ENCODE measurements at regions not wholly inside any gene's neighbourhood (a gene's known extent, or its start where the extent isn't known, plus 50 kb on each side); places are given as distances from the start of the nearest gene placed in this dataset.

- Histone ChIP-seq H3K4me1 (ENCODE audit: control insufficient read depth in 2 of 2, insufficient read depth in 2 of 2, low read length in 2 of 2) (no peaks in the 10 kb centered on the region), H3K27ac (ENCODE audit: low read depth, low read length) (no peak overlapping the region), H3K9me3 (ENCODE audit: control insufficient read depth in 2 of 3, low read length in 3 of 3) (peaks cover 0 to under 1% (median 0%) of the 10 kb centered on the region in 3 experiments), H3K4me3 (ENCODE audit: low read length) (no peak overlapping the region), H3K27me3 (ENCODE audit: control insufficient read depth in 2 of 2, insufficient read depth in 2 of 2, low read length in 2 of 2) (no peaks in the 10 kb centered on the region), H3K36me3 (ENCODE audit: control insufficient read depth in 2 of 3, insufficient read depth in 3 of 3, low read length in 3 of 3) (no peaks in the 10 kb centered on the region)
- ATAC-seq (no peak), DNase-seq (no peak)
- peaks cover 0 to 5% (median 3%) of the 10 kb centered on the region in 11 donors for H3K9me3 Mint-ChIP-seq
- no peak overlapping the region for H3K27ac Mint-ChIP-seq
- H3K36me3 Mint-ChIP-seq, result peaks cover 0 to 3% (median 0%) of the 10 kb centered on the region in 5 donors
- no peaks in the 10 kb centered on the region for H3K4me1 Mint-ChIP-seq
- ChIA-PET POLR2A (interaction anchor here (0.7 kb wide), 1 partner anchor 12 kb away, joined by 3 read pairs; no protein-coding TSS in a partner anchor), CTCF (no interaction called here)
- intact Hi-C loops (cut with micrococcal nuclease), result no loop called here
- H3K27me3 Mint-ChIP-seq, result peaks cover 0 to 8% (median 5%) of the 10 kb centered on the region in 5 donors
- H3K4me3 Mint-ChIP-seq, result no peak overlapping the region
Observed at GRCh38 chr14:38430522-38430921, 174.6 kb upstream of the CLEC14A start.

- intact Hi-C loops (cut with micrococcal nuclease), result no loop called here
- Histone ChIP-seq H3K4me3 (ENCODE audit: low read length) (no peak overlapping the region), H3K27me3 (ENCODE audit: control insufficient read depth in 2 of 2, insufficient read depth in 2 of 2, low read length in 2 of 2) (no peaks in the 10 kb centered on the region), H3K9me3 (ENCODE audit: control insufficient read depth in 2 of 3, low read length in 3 of 3) (peaks cover 0 to 12% (median 0%) of the 10 kb centered on the region in 3 experiments), H3K4me1 (ENCODE audit: control insufficient read depth in 2 of 2, insufficient read depth in 2 of 2, low read length in 2 of 2) (no peaks in the 10 kb centered on the region), H3K36me3 (ENCODE audit: control insufficient read depth in 2 of 3, insufficient read depth in 3 of 3, low read length in 3 of 3) (no peaks in the 10 kb centered on the region), H3K27ac (ENCODE audit: low read depth, low read length) (no peak overlapping the region)
- ChIA-PET POLR2A (no interaction called here), CTCF (no interaction called here)
- no peak for DNase-seq
- H3K27ac Mint-ChIP-seq, result no peak overlapping the region
- no peak overlapping the region for H3K4me3 Mint-ChIP-seq
- peaks cover 0 to 7% (median 4%) of the 10 kb centered on the region in 5 donors for H3K27me3 Mint-ChIP-seq
- peaks cover 0 to 13% (median 0%) of the 10 kb centered on the region in 5 donors for H3K36me3 Mint-ChIP-seq
- ATAC-seq, result no peak
- no peaks in the 10 kb centered on the region for H3K4me1 Mint-ChIP-seq
- peaks cover 7 to 33% (median 14%) of the 10 kb centered on the region in 11 donors for H3K9me3 Mint-ChIP-seq
Observed at GRCh38 chr14:38425324-38425976, 169.6 kb upstream of the CLEC14A start.

DNA sequence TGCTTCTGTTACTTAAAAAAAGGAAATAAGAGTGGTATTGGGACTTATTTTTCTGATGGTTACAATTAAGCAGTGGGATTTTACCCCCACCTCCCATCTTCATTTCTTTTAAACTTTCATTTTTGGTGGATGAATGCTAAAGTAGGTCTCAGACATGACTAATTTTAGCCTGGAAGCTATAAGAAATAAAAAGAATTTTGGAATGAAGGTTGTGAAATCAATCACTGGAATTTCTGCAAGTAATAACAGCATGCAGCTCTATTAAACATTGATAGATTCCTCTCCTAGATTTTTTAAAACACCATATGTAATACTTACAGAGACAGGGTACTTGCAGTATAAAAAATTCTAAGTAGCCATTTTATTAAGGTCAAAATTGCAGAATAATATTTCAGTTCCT, 164.2 kb upstream of the CLEC14A start:
- intact Hi-C loops (cut with micrococcal nuclease), result no loop called here
- ChIA-PET POLR2A (no interaction called here), CTCF (no interaction called here)
- Mint-ChIP-seq H3K36me3 (peaks cover 0 to 9% (median 0%) of the 10 kb centered on the region in 5 donors), H3K4me3 (no peak overlapping the region), H3K4me1 (no peaks in the 10 kb centered on the region), H3K27me3 (peaks cover 0 to 4% (median 0%) of the 10 kb centered on the region in 5 donors), H3K9me3 (peaks cover 3 to 34% (median 11%) of the 10 kb centered on the region in 11 donors), H3K27ac (no peak overlapping the region)
- Histone ChIP-seq H3K36me3 (ENCODE audit: control insufficient read depth in 2 of 3, insufficient read depth in 3 of 3, low read length in 3 of 3) (no peaks in the 10 kb centered on the region), H3K4me3 (ENCODE audit: low read length) (no peak overlapping the region), H3K9me3 (ENCODE audit: control insufficient read depth in 2 of 3, low read length in 3 of 3) (peaks cover 0 to 7% (median 0%) of the 10 kb centered on the region in 3 experiments), H3K27me3 (ENCODE audit: control insufficient read depth in 2 of 2, insufficient read depth in 2 of 2, low read length in 2 of 2) (no peaks in the 10 kb centered on the region), H3K27ac (ENCODE audit: low read depth, low read length) (no peak overlapping the region), H3K4me1 (ENCODE audit: control insufficient read depth in 2 of 2, insufficient read depth in 2 of 2, low read length in 2 of 2) (no peaks in the 10 kb centered on the region)
- DNase-seq (no peak), ATAC-seq (no peak)

DNA sequence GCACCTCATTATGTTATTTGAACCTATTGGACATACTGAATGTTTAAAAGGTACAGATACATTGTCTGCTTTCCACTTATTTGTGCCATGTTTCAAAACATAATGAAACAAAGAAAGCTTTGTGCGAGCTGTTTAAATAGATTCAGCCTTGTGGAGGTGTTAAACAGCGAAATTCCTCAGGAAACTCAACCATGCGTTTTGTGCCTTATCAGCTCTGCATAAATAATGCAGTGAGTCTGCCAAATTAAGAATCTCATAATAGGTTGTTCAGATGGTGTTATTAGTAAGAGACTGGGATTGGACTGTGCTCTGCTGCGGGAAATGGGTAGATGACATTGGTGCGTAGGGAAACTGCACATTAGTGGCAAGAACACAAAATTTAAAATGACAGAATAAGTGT, 163.7 kb upstream of the CLEC14A start:
- ChIA-PET POLR2A (no interaction called here), CTCF (no interaction called here)
- intact Hi-C loops (cut with micrococcal nuclease), result no loop called here
- ATAC-seq (no peak), DNase-seq (no peak)
- no peak overlapping the region for H3K27ac ChIP-seq (ENCODE audit: low read depth, low read length)
- H3K4me1 ChIP-seq (ENCODE audit: control insufficient read depth in 2 of 2, insufficient read depth in 2 of 2, low read length in 2 of 2), result no peaks in the 10 kb centered on the region
- peaks cover 0 to 7% (median 0%) of the 10 kb centered on the region in 5 donors for H3K36me3 Mint-ChIP-seq
- no peaks in the 10 kb centered on the region for H3K36me3 ChIP-seq (ENCODE audit: control insufficient read depth in 2 of 3, insufficient read depth in 3 of 3, low read length in 3 of 3)
- H3K9me3 ChIP-seq (ENCODE audit: control insufficient read depth in 2 of 3, low read length in 3 of 3), result peaks cover 0 to 5% (median 0%) of the 10 kb centered on the region in 3 experiments
- no peaks in the 10 kb centered on the region for H3K27me3 ChIP-seq (ENCODE audit: control insufficient read depth in 2 of 2, insufficient read depth in 2 of 2, low read length in 2 of 2)
- peaks cover 2 to 34% (median 9%) of the 10 kb centered on the region in 11 donors for H3K9me3 Mint-ChIP-seq
- H3K27ac Mint-ChIP-seq, result no peak overlapping the region
- no peak overlapping the region for H3K4me3 ChIP-seq (ENCODE audit: low read length)
- H3K4me1 Mint-ChIP-seq, result no peaks in the 10 kb centered on the region
- H3K27me3 Mint-ChIP-seq, result peaks cover 0 to 4% (median 0%) of the 10 kb centered on the region in 5 donors
- no peak overlapping the region for H3K4me3 Mint-ChIP-seq

- intact Hi-C loops (cut with micrococcal nuclease), result no loop called here
- no peaks in the 10 kb centered on the region for H3K36me3 Mint-ChIP-seq
- H3K9me3 ChIP-seq (ENCODE audit: control insufficient read depth in 2 of 3, low read length in 3 of 3), result no peaks in the 10 kb centered on the region
- ChIA-PET POLR2A (no interaction called here), CTCF (no interaction called here)
- no peak for DNase-seq
- H3K27me3 ChIP-seq (ENCODE audit: control insufficient read depth in 2 of 2, insufficient read depth in 2 of 2, low read length in 2 of 2), result peaks cover 0 to 3% of the 10 kb centered on the region in 2 donors
- no peak overlapping the region for H3K4me3 Mint-ChIP-seq
- no peak overlapping the region for H3K4me3 ChIP-seq (ENCODE audit: low read length)
- no peak overlapping the region for H3K27ac ChIP-seq (ENCODE audit: low read depth, low read length)
- H3K27ac Mint-ChIP-seq, result no peak overlapping the region
- no peaks in the 10 kb centered on the region for H3K4me1 Mint-ChIP-seq
- H3K27me3 Mint-ChIP-seq, result peaks cover 0 to 6% (median 0%) of the 10 kb centered on the region in 5 donors
- no peaks in the 10 kb centered on the region for H3K36me3 ChIP-seq (ENCODE audit: control insufficient read depth in 2 of 3, insufficient read depth in 3 of 3, low read length in 3 of 3)
- no peaks in the 10 kb centered on the region for H3K4me1 ChIP-seq (ENCODE audit: control insufficient read depth in 2 of 2, insufficient read depth in 2 of 2, low read length in 2 of 2)
- ATAC-seq, result no peak
- peaks cover 0 to 18% (median 0%) of the 10 kb centered on the region in 11 donors for H3K9me3 Mint-ChIP-seq
Observed at GRCh38 chr14:38412654-38413053, 156.8 kb upstream of the CLEC14A start.

GRCh38 chr14:38410442-38410841, 154.5 kb upstream of the CLEC14A start:
- H3K9me3 ChIP-seq (ENCODE audit: control insufficient read depth in 2 of 3, low read length in 3 of 3), result no peaks in the 10 kb centered on the region
- peaks cover 0 to 3% of the 10 kb centered on the region in 2 donors for H3K27me3 ChIP-seq (ENCODE audit: control insufficient read depth in 2 of 2, insufficient read depth in 2 of 2, low read length in 2 of 2)
- no peaks in the 10 kb centered on the region for H3K36me3 Mint-ChIP-seq
- intact Hi-C loops (cut with micrococcal nuclease), result no loop called here
- H3K4me1 ChIP-seq (ENCODE audit: control insufficient read depth in 2 of 2, insufficient read depth in 2 of 2, low read length in 2 of 2), result no peaks in the 10 kb centered on the region
- no peaks in the 10 kb centered on the region for H3K4me1 Mint-ChIP-seq
- no peak overlapping the region for H3K27ac Mint-ChIP-seq
- H3K9me3 Mint-ChIP-seq, result peaks cover 0 to 11% (median 0%) of the 10 kb centered on the region in 11 donors
- no peak overlapping the region for H3K4me3 Mint-ChIP-seq
- no peaks in the 10 kb centered on the region for H3K36me3 ChIP-seq (ENCODE audit: control insufficient read depth in 2 of 3, insufficient read depth in 3 of 3, low read length in 3 of 3)
- ChIA-PET CTCF (no interaction called here), POLR2A (no interaction called here)
- no peak for DNase-seq
- no peak overlapping the region for H3K27ac ChIP-seq (ENCODE audit: low read depth, low read length)
- peaks cover 0 to 10% (median 0%) of the 10 kb centered on the region in 5 donors for H3K27me3 Mint-ChIP-seq
- H3K4me3 ChIP-seq (ENCODE audit: low read length), result no peak overlapping the region
- ATAC-seq, result no peak

- Histone ChIP-seq H3K27me3 (ENCODE audit: control insufficient read depth in 2 of 2, insufficient read depth in 2 of 2, low read length in 2 of 2) (peaks cover 0 to 3% of the 10 kb centered on the region in 2 donors), H3K36me3 (ENCODE audit: control insufficient read depth in 2 of 3, insufficient read depth in 3 of 3, low read length in 3 of 3) (no peaks in the 10 kb centered on the region), H3K27ac (ENCODE audit: low read depth, low read length) (no peak overlapping the region), H3K4me3 (ENCODE audit: low read length) (no peak overlapping the region), H3K9me3 (ENCODE audit: control insufficient read depth in 2 of 3, low read length in 3 of 3) (no peaks in the 10 kb centered on the region), H3K4me1 (ENCODE audit: control insufficient read depth in 2 of 2, insufficient read depth in 2 of 2, low read length in 2 of 2) (no peaks in the 10 kb centered on the region)
- Mint-ChIP-seq H3K9me3 (peaks cover 0 to 3% (median 0%) of the 10 kb centered on the region in 11 donors), H3K36me3 (no peaks in the 10 kb centered on the region), H3K4me1 (no peaks in the 10 kb centered on the region), H3K27me3 (peaks cover 0 to 20% (median 4%) of the 10 kb centered on the region in 5 donors), H3K4me3 (no peak overlapping the region), H3K27ac (no peak overlapping the region)
- ChIA-PET POLR2A (no interaction called here), CTCF (no interaction called here)
- no peak for DNase-seq
- ATAC-seq, result no peak
- intact Hi-C loops (cut with micrococcal nuclease), result no loop called here
Observed at GRCh38 chr14:38409071-38409705, 153.3 kb upstream of the CLEC14A start.
